ENCODE measurements at regions not wholly inside any gene's neighbourhood (a gene's known extent, or its start where the extent isn't known, plus 50 kb on each side); places are given as distances from the start of the nearest gene placed in this dataset.

DNA sequence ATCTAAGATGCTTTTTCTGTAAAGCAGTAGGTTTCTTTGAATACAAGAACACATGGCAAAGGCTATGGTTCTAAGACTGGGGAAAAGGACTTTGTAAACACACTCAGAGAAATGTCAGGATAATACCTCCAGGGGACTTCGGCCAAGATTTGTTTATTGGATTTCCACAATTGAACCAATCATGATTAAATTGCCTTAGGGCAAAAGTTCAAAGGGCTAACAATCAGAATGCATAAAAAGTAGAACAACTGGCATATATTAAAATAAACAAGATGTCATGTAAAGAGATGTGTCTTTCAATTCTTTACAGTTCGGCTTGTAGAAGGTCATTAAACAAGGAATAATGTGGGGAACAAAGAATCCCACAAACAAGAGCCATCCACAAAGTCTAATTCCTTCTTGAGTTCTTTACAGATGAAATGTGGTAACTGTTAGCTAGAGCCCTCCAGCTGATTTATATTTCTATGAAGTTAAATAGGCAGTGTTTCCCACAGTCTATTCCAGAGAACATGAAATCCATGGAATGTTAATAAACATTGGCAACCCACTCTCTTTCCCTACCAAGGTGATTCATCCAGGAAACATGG, 565.5 kb downstream of the ZNF608 start:
- TF ChIP-seq, protein P1, sequence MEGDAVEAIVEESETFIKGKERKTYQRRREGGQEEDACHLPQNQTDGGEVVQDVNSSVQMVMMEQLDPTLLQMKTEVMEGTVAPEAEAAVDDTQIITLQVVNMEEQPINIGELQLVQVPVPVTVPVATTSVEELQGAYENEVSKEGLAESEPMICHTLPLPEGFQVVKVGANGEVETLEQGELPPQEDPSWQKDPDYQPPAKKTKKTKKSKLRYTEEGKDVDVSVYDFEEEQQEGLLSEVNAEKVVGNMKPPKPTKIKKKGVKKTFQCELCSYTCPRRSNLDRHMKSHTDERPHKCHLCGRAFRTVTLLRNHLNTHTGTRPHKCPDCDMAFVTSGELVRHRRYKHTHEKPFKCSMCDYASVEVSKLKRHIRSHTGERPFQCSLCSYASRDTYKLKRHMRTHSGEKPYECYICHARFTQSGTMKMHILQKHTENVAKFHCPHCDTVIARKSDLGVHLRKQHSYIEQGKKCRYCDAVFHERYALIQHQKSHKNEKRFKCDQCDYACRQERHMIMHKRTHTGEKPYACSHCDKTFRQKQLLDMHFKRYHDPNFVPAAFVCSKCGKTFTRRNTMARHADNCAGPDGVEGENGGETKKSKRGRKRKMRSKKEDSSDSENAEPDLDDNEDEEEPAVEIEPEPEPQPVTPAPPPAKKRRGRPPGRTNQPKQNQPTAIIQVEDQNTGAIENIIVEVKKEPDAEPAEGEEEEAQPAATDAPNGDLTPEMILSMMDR (IDR thresholded peaks at IDR 0.05) = no peak
- TF ChIP-seq POLR2A (IDR thresholded peaks at IDR 0.05) = no peak

Data from lower leg skin (tissue), 3 donors.